ENCODE measurements at regions not wholly inside any gene's neighbourhood (a gene's known extent, or its start where the extent isn't known, plus 50 kb on each side); places are given as distances from the start of the nearest gene placed in this dataset.

DNA sequence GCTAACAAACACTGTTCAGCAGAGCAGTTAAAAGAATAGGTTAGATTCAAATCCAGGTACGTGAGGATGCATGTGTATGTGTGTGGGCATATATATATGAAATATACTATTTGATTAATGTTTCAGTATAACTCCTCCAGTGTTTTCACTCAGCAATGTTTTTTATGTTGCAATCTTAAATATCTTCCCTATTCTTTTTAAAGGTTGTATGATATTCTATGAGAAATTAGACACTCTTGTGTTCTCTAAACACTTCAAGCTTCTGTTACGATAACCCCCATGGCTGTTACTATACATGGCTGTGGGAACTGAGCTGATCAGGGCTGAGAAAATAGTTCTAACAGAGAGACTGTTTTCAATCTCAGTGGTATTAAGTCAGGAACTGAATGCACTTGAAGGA, 421.0 kb downstream of the CBLN4 start:
- TF ChIP-seq CTCF (IDR thresholded peaks at IDR 0.05) (no peak), POLR2A (IDR thresholded peaks at IDR 0.05) (no peak)
